Fibroblast of pulmonary artery (primary cell): ENCODE measurements at regions not wholly inside any gene's neighbourhood (a gene's known extent, or its start where the extent isn't known, plus 50 kb on each side); places are given as distances from the start of the nearest gene placed in this dataset.

ENCODE experiments used
- DNase-seq: peaks from one replicate; pipeline ENCODE4 v3.0.0-alpha.2; 2010; ENCODE audit warnings: low read depth
- H3K4me3 ChIP-seq: replicated peaks from 2 replicates; pipeline ENCODE4 v1.5.1; 2011; ENCODE audit warnings: low read depth, mild to moderate bottlenecking, control low read depth, low read length, moderate library complexity
- CTCF ChIP-seq: IDR thresholded peaks from 2 replicates; pipeline ENCODE4 v1.5.1; 2011; ENCODE audit warnings: mild to moderate bottlenecking, control low read depth, low read length, inconsistent platforms; ENCODE audit errors: missing control alignments

GRCh38 chr1:4430406-4431365 lies 223.7 kb upstream of the AJAP1 start:
- no peak overlapping the region for H3K4me3 ChIP-seq
- no peak for TF ChIP-seq CTCF
- DNase-seq, result no peak

- no peak for DNase-seq
- H3K4me3 ChIP-seq, result no peak overlapping the region
- TF ChIP-seq CTCF, result no peak
These were observed 222.9 kb upstream of the AJAP1 start for GRCh38 chr1:4431491-4431890.

GRCh38 chr1:4433075-4433474 lies 221.3 kb upstream of the AJAP1 start:
- H3K4me3 ChIP-seq, result no peak overlapping the region
- TF ChIP-seq CTCF, result no peak
- no peak for DNase-seq

GRCh38 chr1:4444086-4444485 lies 210.3 kb upstream of the AJAP1 start:
- no peak for TF ChIP-seq CTCF
- DNase-seq, result no peak

GRCh38 chr1:4447778-4448420 lies 206.5 kb upstream of the AJAP1 start:
- DNase-seq, result no peak
- no peak overlapping the region for H3K4me3 ChIP-seq
- no peak for TF ChIP-seq CTCF

More at GRCh38 chr1:4444086-4444485, 210.3 kb upstream of the AJAP1 start:
- H3K4me3 ChIP-seq, result no peak overlapping the region

GRCh38 chr1:4449972-4450371 lies 204.4 kb upstream of the AJAP1 start:
- no peak for TF ChIP-seq CTCF
- H3K4me3 ChIP-seq, result no peak overlapping the region
- no peak for DNase-seq

- DNase-seq, result no peak
- TF ChIP-seq CTCF, result no peak
- H3K4me3 ChIP-seq, result no peak overlapping the region
These were observed 201.7 kb upstream of the AJAP1 start for GRCh38 chr1:4452701-4453100.
